GM12864 (cell line): ENCODE measurements at regions not wholly inside any gene's neighbourhood (a gene's known extent, or its start where the extent isn't known, plus 50 kb on each side); places are given as distances from the start of the nearest gene placed in this dataset.

ENCODE experiments used
- DNase-seq: peaks from one replicate; pipeline ENCODE4 v3.0.0-alpha.2; 2011; ENCODE audit warnings: low read depth
- H3K4me3 ChIP-seq: 2 replicates; pipeline ENCODE4 v1.5.1; 2011; ENCODE audit warnings: mild to moderate bottlenecking, low read depth, low read length, control low read depth
- CTCF ChIP-seq: IDR thresholded peaks from 2 replicates; pipeline ENCODE4 v1.5.1; 2011; ENCODE audit warnings: low read depth, mild to moderate bottlenecking, moderate library complexity, low read length, control low read depth, inconsistent platforms; ENCODE audit errors: missing control alignments

GRCh38 chr2:200086911-200087310, 131.5 kb downstream of the MAIP1 start:
- DNase-seq = no peak
- TF ChIP-seq CTCF = no peak
- H3K4me3 ChIP-seq = no peak overlapping the region

- no peak for TF ChIP-seq CTCF
- H3K4me3 ChIP-seq = no peak overlapping the region
- no peak for DNase-seq
Measured at GRCh38 chr2:200087451-200087850, 132.1 kb downstream of the MAIP1 start.

GRCh38 chr2:200089040-200089755, 133.8 kb downstream of the MAIP1 start:
- H3K4me3 ChIP-seq = no peak overlapping the region
- DNase-seq = no peak
- TF ChIP-seq CTCF = no peak

GRCh38 chr2:200089756-200090109, 134.4 kb downstream of the MAIP1 start:
- DNase-seq = no peak
- H3K4me3 ChIP-seq = no peak overlapping the region
- TF ChIP-seq CTCF = no peak

- TF ChIP-seq CTCF = no peak
- H3K4me3 ChIP-seq = no peak overlapping the region
- no peak for DNase-seq
Measured at GRCh38 chr2:200090683-200091082, 135.3 kb downstream of the MAIP1 start.

GRCh38 chr2:200091126-200091525, 135.7 kb downstream of the MAIP1 start:
- H3K4me3 ChIP-seq = no peak overlapping the region
- no peak for TF ChIP-seq CTCF
- no peak for DNase-seq

- no peak for TF ChIP-seq CTCF
- no peak for DNase-seq
- H3K4me3 ChIP-seq = no peak overlapping the region
Measured at GRCh38 chr2:200092235-200092634, 136.9 kb downstream of the MAIP1 start.
